ENCODE measurements at regions not wholly inside any gene's neighbourhood (a gene's known extent, or its start where the extent isn't known, plus 50 kb on each side); places are given as distances from the start of the nearest gene placed in this dataset.

DNA sequence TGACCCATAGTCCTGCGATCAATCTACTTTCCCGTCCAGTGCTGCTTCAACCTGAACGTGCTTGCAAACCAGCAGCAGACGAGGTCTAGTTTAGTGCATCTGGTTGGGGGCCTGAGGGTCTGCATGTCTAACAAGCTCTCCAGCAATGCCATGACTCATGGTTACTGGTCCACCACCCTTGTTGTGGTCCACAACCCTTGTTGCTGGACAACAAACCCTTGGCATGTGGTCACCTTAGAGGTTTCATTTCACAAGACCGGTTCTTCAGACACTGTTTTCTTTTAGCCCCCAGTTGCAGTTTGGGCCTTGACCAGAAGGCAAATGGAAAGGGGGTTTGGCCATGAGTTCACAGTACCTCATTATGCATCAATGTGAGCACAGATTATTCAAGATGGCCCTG lies 424.8 kb downstream of the QKI start:
- H3K27ac ChIP-seq (replicated peaks in 1 of 4) = no peak overlapping the region
- H3K4me3 ChIP-seq = no peak overlapping the region
- WGBS = 88% methylated on average over 5 of the region's 5 CpGs
- intact Hi-C loops (cut with DNase I) = no loop called here
- no peaks in the 10 kb centered on the region for H3K27me3 ChIP-seq
- DNase-seq (ENCODE audit: extremely low spot score) = peak; percentile 64
- H3K36me3 ChIP-seq = no peaks in the 10 kb centered on the region
- TF ChIP-seq EP300 (IDR thresholded peaks at IDR 0.05) (no peak), CTCF (IDR thresholded peaks at IDR 0.05) (no peak), POLR2AphosphoS5 (IDR thresholded peaks at IDR 0.05) (no peak), POLR2A (IDR thresholded peaks at IDR 0.05; ENCODE audit: low read depth) (no peak)
- H3K4me1 ChIP-seq = peaks cover 0 to 13% (median 10%) of the 10 kb centered on the region in 4 donors
- H3K9me3 ChIP-seq = peaks cover 0 to 5% (median 0%) of the 10 kb centered on the region in 4 donors

- peak; percentile 77 for DNase-seq (ENCODE audit: extremely low spot score)
- Histone ChIP-seq H3K36me3 (no peaks in the 10 kb centered on the region), H3K27ac (replicated peaks in 1 of 4) (no peak overlapping the region), H3K9me3 (peaks cover 0 to 5% (median 0%) of the 10 kb centered on the region in 4 donors), H3K27me3 (no peaks in the 10 kb centered on the region), H3K4me3 (peak overlapping the region; percentile 13 to 38 (median 25)), H3K4me1 (peaks cover 0 to 11% (median 10%) of the 10 kb centered on the region in 4 donors)
- WGBS = 13% methylated on average over 17 of the region's 17 CpGs
- TF ChIP-seq POLR2A (IDR thresholded peaks at IDR 0.05; ENCODE audit: low read depth) = no peak
- TF ChIP-seq CTCF (IDR thresholded peaks at IDR 0.05) = no peak
- no peak for TF ChIP-seq EP300 (IDR thresholded peaks at IDR 0.05)
- no peak for TF ChIP-seq POLR2AphosphoS5 (IDR thresholded peaks at IDR 0.05)
- intact Hi-C loops (cut with DNase I) = no loop called here
Measured at GRCh38 chr6:163837691-163838431, 423.3 kb downstream of the QKI start.

GRCh38 chr6:163836876-163837690 lies 422.6 kb downstream of the QKI start:
- 75% methylated on average over 8 of the region's 8 CpGs for WGBS
- Histone ChIP-seq H3K9me3 (peaks cover 0 to 5% (median 0%) of the 10 kb centered on the region in 4 donors), H3K36me3 (no peaks in the 10 kb centered on the region), H3K27me3 (no peaks in the 10 kb centered on the region), H3K4me3 (peak overlapping the region; percentile 13 to 38 (median 25)), H3K4me1 (peaks cover 0 to 11% (median 10%) of the 10 kb centered on the region in 4 donors), H3K27ac (replicated peaks in 1 of 4) (no peak overlapping the region)
- DNase-seq (ENCODE audit: extremely low spot score) = no peak
- intact Hi-C loops (cut with DNase I) = no loop called here
- TF ChIP-seq POLR2AphosphoS5 (IDR thresholded peaks at IDR 0.05) (no peak), EP300 (IDR thresholded peaks at IDR 0.05) (no peak), POLR2A (IDR thresholded peaks at IDR 0.05; ENCODE audit: low read depth) (no peak), CTCF (IDR thresholded peaks at IDR 0.05) (no peak)

DNA sequence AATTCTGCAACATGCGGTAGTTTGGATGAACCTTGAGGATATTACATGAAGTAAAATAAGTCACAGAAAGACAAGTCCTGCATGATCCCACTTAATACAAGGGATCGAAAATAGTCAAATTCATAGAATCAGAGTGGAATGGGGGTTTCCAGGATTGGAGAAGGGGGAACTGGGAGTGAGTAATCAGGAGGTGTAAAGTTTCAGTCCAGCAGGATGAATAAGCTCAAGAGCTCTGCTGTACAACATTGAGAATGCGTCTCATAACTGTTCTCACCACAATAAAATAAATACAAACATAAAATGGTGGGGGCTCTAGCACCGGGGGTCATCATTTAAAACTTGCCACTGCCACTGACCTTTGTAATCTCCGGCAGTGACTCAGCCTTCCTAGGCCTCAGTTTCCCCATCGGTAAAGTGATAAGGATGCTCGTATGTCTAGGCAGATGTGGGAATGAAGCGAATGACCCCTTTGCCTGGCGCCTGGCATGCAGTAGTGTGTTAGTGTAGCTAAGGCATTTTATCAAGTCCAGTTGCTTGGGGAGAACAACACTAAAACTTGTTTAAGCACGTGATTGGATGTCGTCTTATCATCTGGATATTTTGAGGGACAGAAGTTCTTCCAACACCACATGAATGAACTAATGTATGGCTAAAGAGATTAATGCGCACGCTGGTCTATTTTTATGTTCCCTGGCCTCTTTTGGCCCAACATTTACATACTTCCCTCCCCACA lies 421.1 kb downstream of the QKI start:
- intact Hi-C loops (cut with DNase I) = no loop called here
- Histone ChIP-seq H3K27ac (replicated peaks in 1 of 4) (no peak overlapping the region), H3K4me1 (peaks cover 0 to 11% (median 10%) of the 10 kb centered on the region in 4 donors), H3K9me3 (peaks cover 0 to 11% (median 2%) of the 10 kb centered on the region in 4 donors), H3K4me3 (no peak overlapping the region), H3K27me3 (no peaks in the 10 kb centered on the region), H3K36me3 (no peaks in the 10 kb centered on the region)
- 93% methylated on average over 13 of the region's 13 CpGs for WGBS
- TF ChIP-seq EP300 (IDR thresholded peaks at IDR 0.05) (no peak), CTCF (IDR thresholded peaks at IDR 0.05) (no peak), POLR2A (IDR thresholded peaks at IDR 0.05; ENCODE audit: low read depth) (no peak), POLR2AphosphoS5 (IDR thresholded peaks at IDR 0.05) (no peak)
- peak; percentile 55 for DNase-seq (ENCODE audit: extremely low spot score)

Measured in esophagus muscularis mucosa (tissue), 4 donors.